ENCODE measurements at regions not wholly inside any gene's neighbourhood (a gene's known extent, or its start where the extent isn't known, plus 50 kb on each side); places are given as distances from the start of the nearest gene placed in this dataset.

DNA sequence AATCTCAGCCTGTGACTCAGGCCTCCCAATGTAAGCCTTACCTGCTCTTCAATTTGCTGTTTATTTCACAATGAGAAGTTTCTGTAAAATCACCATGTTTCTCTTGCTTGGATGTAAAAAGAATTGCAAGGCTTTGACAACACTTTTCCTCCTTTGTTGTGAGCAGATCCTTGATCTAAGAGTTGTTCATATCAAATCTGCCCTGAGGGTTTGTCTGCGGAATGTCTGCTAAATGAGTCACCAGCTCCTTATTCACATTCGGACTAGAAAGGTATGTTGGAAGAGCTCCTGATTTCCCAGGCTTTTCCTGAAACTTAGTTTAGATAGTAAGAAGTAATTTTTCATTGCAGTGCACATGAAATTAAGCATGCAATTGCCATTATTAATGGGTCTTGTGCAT lies 268.2 kb upstream of the TCF4 start:
- TF ChIP-seq, protein P1, sequence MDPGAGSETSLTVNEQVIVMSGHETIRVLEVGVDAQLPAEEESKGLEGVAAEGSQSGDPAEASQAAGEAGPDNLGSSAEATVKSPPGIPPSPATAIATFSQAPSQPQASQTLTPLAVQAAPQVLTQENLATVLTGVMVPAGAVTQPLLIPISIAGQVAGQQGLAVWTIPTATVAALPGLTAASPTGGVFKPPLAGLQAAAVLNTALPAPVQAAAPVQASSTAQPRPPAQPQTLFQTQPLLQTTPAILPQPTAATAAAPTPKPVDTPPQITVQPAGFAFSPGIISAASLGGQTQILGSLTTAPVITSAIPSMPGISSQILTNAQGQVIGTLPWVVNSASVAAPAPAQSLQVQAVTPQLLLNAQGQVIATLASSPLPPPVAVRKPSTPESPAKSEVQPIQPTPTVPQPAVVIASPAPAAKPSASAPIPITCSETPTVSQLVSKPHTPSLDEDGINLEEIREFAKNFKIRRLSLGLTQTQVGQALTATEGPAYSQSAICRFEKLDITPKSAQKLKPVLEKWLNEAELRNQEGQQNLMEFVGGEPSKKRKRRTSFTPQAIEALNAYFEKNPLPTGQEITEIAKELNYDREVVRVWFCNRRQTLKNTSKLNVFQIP (CRISPR knock-in tag; IDR thresholded peaks at IDR 0.05; ENCODE audit: borderline replicate concordance, low read depth), result no peak
- TF ChIP-seq TCF4 (CRISPR knock-in tag; IDR thresholded peaks at IDR 0.05; ENCODE audit: borderline replicate concordance) (no peak), ZNF8 (CRISPR knock-in tag; IDR thresholded peaks at IDR 0.05) (no peak)
- TF ChIP-seq, protein P2, sequence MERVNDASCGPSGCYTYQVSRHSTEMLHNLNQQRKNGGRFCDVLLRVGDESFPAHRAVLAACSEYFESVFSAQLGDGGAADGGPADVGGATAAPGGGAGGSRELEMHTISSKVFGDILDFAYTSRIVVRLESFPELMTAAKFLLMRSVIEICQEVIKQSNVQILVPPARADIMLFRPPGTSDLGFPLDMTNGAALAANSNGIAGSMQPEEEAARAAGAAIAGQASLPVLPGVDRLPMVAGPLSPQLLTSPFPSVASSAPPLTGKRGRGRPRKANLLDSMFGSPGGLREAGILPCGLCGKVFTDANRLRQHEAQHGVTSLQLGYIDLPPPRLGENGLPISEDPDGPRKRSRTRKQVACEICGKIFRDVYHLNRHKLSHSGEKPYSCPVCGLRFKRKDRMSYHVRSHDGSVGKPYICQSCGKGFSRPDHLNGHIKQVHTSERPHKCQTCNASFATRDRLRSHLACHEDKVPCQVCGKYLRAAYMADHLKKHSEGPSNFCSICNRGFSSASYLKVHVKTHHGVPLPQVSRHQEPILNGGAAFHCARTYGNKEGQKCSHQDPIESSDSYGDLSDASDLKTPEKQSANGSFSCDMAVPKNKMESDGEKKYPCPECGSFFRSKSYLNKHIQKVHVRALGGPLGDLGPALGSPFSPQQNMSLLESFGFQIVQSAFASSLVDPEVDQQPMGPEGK (CRISPR knock-in tag; IDR thresholded peaks at IDR 0.05; ENCODE audit: borderline replicate concordance), result peak; percentile 55; the same call in 1 of the 2 replicates

All from SK-N-SH treated with all-trans-retinoic acid at 6 μM for 48 hours (cell line).